SK-N-SH treated with all-trans-retinoic acid at 6 μM for 48 hours (cell line): ENCODE measurements at regions not wholly inside any gene's neighbourhood (a gene's known extent, or its start where the extent isn't known, plus 50 kb on each side); places are given as distances from the start of the nearest gene placed in this dataset.

Experiments used
- ATAC-seq: fragments of 200-7000 bp; cut with Tn5 transposase; 3 replicates; pipeline ENCODE4 v1.9.1; 2020; ENCODE audit warnings: mild to moderate bottlenecking, moderate library complexity
- ARNTL ChIP-seq: fragments of 450-650 bp; formaldehyde crosslinking; IDR thresholded peaks from 2 replicates; pipeline ENCODE4 v1.5.0; 2020; ENCODE audit warnings: low read depth, mild to moderate bottlenecking, moderate library complexity, borderline replicate concordance
- BACH2 ChIP-seq: fragments of 250-450 bp; sonication (Bioruptor Pico); IDR thresholded peaks from 2 replicates; pipeline ENCODE4 v1.9.0; 2021; ENCODE audit warnings: mild to moderate bottlenecking, borderline replicate concordance
- CREB5 ChIP-seq: fragments of 250-450 bp; sonication (Bioruptor Pico); IDR thresholded peaks from 2 replicates; pipeline ENCODE4 v1.5.1; 2020; ENCODE audit warnings: low read depth, mild to moderate bottlenecking, moderate library complexity
- CSDC2 ChIP-seq: fragments of 250-450 bp; sonication (Bioruptor Pico); IDR thresholded peaks from 2 replicates; pipeline ENCODE4 v1.5.0; 2020; ENCODE audit warnings: mild to moderate bottlenecking, moderate library complexity
- CSRNP3 ChIP-seq: fragments of 250-450 bp; sonication (Bioruptor Pico); IDR thresholded peaks from 2 replicates; pipeline ENCODE4 v1.5.1; 2021; ENCODE audit warnings: mild to moderate bottlenecking, moderate library complexity
- ESRRG ChIP-seq: fragments of 250-450 bp; sonication (Bioruptor Pico); IDR thresholded peaks from 2 replicates; pipeline ENCODE4 v1.6.1; 2021; ENCODE audit warnings: mild to moderate bottlenecking
- GLIS3 ChIP-seq: fragments of 250-450 bp; sonication (Bioruptor Pico); IDR thresholded peaks from 2 replicates; pipeline ENCODE4 v1.5.0; 2020; ENCODE audit warnings: mild to moderate bottlenecking, moderate library complexity
- ISL1 ChIP-seq: fragments of 250-450 bp; sonication (Bioruptor Pico); IDR thresholded peaks from 2 replicates; pipeline ENCODE4 v2.1.2; 2022; ENCODE audit warnings: mild to moderate bottlenecking, moderate library complexity
- OSR1 ChIP-seq: fragments of 250-450 bp; sonication (Bioruptor Pico); IDR thresholded peaks from 2 replicates; pipeline ENCODE4 v1.8.0; 2022; ENCODE audit warnings: moderate library complexity, mild to moderate bottlenecking, inconsistent platforms
- PATZ1 ChIP-seq: fragments of 250-450 bp; sonication (Bioruptor Pico); IDR thresholded peaks from 2 replicates; pipeline ENCODE4 v1.8.0; 2020; ENCODE audit warnings: mild to moderate bottlenecking, moderate library complexity, borderline replicate concordance
- POU6F1 ChIP-seq: fragments of 250-450 bp; sonication (Bioruptor Pico); IDR thresholded peaks from 2 replicates; pipeline ENCODE4 v1.8.0; 2021; ENCODE audit warnings: low read depth, mild to moderate bottlenecking, moderate library complexity, borderline replicate concordance
- PPARA ChIP-seq: fragments of 250-450 bp; sonication (Bioruptor Pico); IDR thresholded peaks from 2 replicates; pipeline ENCODE4 v1.5.0; 2020; ENCODE audit warnings: mild to moderate bottlenecking, borderline replicate concordance
- RARB ChIP-seq: fragments of 250-450 bp; sonication (Bioruptor Pico); IDR thresholded peaks from 2 replicates; pipeline ENCODE4 v1.8.0; 2021; ENCODE audit warnings: mild to moderate bottlenecking, moderate library complexity
- SNAI2 ChIP-seq: fragments of 250-450 bp; sonication (Bioruptor Pico); IDR thresholded peaks from 2 replicates; pipeline ENCODE4 v1.5.0; 2020; ENCODE audit warnings: mild to moderate bottlenecking, moderate library complexity
- TOX ChIP-seq: fragments of 250-450 bp; sonication (Bioruptor Pico); IDR thresholded peaks from 2 replicates; pipeline ENCODE4 v1.8.0; 2021; ENCODE audit warnings: mild to moderate bottlenecking, moderate library complexity, borderline replicate concordance
- TSHZ2 ChIP-seq: fragments of 250-450 bp; sonication (Bioruptor Pico); IDR thresholded peaks from 2 replicates; pipeline ENCODE4 v1.5.0; 2020; ENCODE audit warnings: mild to moderate bottlenecking, moderate library complexity
- ZC3H10 ChIP-seq: fragments of 250-450 bp; sonication (Bioruptor Pico); IDR thresholded peaks from 2 replicates; pipeline ENCODE4 v1.5.1; 2021; ENCODE audit warnings: mild to moderate bottlenecking, moderate library complexity
- ZFP3 ChIP-seq: fragments of 250-450 bp; sonication (Bioruptor Pico); IDR thresholded peaks from 2 replicates; pipeline ENCODE4 v1.5.0; 2020; ENCODE audit warnings: mild to moderate bottlenecking, moderate library complexity
- ZFP30 ChIP-seq: fragments of 450-650 bp; formaldehyde crosslinking; IDR thresholded peaks from 2 replicates; pipeline ENCODE4 v1.5.0; 2022; ENCODE audit warnings: mild to moderate bottlenecking, moderate library complexity
- ZNF565 ChIP-seq: fragments of 450-650 bp; formaldehyde crosslinking; conservative IDR thresholded peaks from 2 replicates; pipeline ENCODE4 v1.5.0; 2020; ENCODE audit warnings: low read depth, mild to moderate bottlenecking, moderate library complexity
- ZNF70 ChIP-seq: fragments of 450-650 bp; formaldehyde crosslinking; IDR thresholded peaks from 2 replicates; pipeline ENCODE4 v1.5.0; 2020; ENCODE audit warnings: mild to moderate bottlenecking, moderate library complexity
- ZNF8 ChIP-seq: fragments of 450-650 bp; formaldehyde crosslinking; IDR thresholded peaks from 2 replicates; pipeline ENCODE4 v1.5.0; 2020; ENCODE audit warnings: mild to moderate bottlenecking, moderate library complexity

GRCh38 chr9:14453286-14453685, 139.3 kb upstream of the NFIB start:
- TF ChIP-seq RARB (no peak), CSRNP3 (CRISPR knock-in tag) (no peak), TSHZ2 (no peak), CREB5 (CRISPR knock-in tag) (no peak), POU6F1 (no peak), OSR1 (CRISPR knock-in tag) (no peak), CSDC2 (CRISPR knock-in tag) (no peak), ZFP3 (no peak), BACH2 (CRISPR knock-in tag) (no peak), PPARA (CRISPR knock-in tag) (no peak), ZNF8 (CRISPR knock-in tag) (no peak), ZNF70 (CRISPR knock-in tag) (no peak), PATZ1 (no peak), SNAI2 (CRISPR knock-in tag) (no peak), ZNF565 (CRISPR knock-in tag) (no peak), ARNTL (no peak), ISL1 (CRISPR knock-in tag) (no peak), ZFP30 (no peak), ZC3H10 (CRISPR knock-in tag) (no peak), TOX (CRISPR knock-in tag) (no peak)
- no peak for ATAC-seq

- ATAC-seq: no peak
- TF ChIP-seq ZFP3 (no peak), SNAI2 (CRISPR knock-in tag) (no peak), ZNF565 (CRISPR knock-in tag) (no peak), ESRRG (CRISPR knock-in tag) (no peak), RARB (no peak), GLIS3 (CRISPR knock-in tag) (no peak), ISL1 (CRISPR knock-in tag) (no peak), POU6F1 (no peak), CSDC2 (CRISPR knock-in tag) (no peak), TSHZ2 (peak; percentile 72), CREB5 (CRISPR knock-in tag) (no peak), ARNTL (no peak), PATZ1 (no peak), OSR1 (CRISPR knock-in tag) (no peak), ZFP30 (no peak), ZC3H10 (CRISPR knock-in tag) (no peak), PPARA (CRISPR knock-in tag) (no peak), BACH2 (CRISPR knock-in tag) (no peak)
These were observed 138.6 kb upstream of the NFIB start for GRCh38 chr9:14452539-14452938.
